Cardiac fibroblast (primary cell): ENCODE measurements at regions not wholly inside any gene's neighbourhood (a gene's known extent, or its start where the extent isn't known, plus 50 kb on each side); places are given as distances from the start of the nearest gene placed in this dataset.

ENCODE experiments used
- DNase-seq, 2 donors: peaks; one replicate each; pipeline versions ENCODE4 v3.0.0 to v3.0.0-alpha.2; 2010; ENCODE audit warnings: low read depth in 2 of 2
- H3K4me3 ChIP-seq, 2 donors: replicated peaks in 1 of 2; 1 replicate in 1 of 2; 2 replicates in 1 of 2; pipeline ENCODE4 v1.5.1; 2011; ENCODE audit warnings: low read depth in 2 of 2, low read length in 2 of 2, mild to moderate bottlenecking in 2 of 2, moderate library complexity in 1 of 2
- TF ChIP-seq, protein P1 (sequence below): IDR thresholded peaks from one replicate; pipeline ENCODE4 v1.5.1; 2011; ENCODE audit warnings: low read depth, mild to moderate bottlenecking, low read length, inconsistent platforms

DNA sequence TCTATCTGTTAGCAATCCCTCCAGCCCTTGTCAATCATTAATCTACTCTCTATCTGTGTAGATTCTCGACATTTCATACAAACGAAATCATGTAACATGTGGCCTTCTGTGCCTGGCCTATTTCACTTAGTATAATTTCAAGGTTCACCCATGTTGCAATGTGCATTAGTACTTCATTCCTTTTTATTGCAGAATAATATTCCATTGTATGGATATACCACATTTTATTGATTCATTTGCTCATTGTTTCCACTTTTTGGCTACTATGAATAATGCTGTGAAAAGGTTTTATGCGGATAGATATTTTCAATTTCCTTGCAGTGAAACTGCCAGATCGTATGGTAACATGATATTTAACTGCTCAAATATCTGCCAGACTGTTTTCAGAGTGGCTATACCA lies 100.1 kb downstream of the MIAT start:
- DNase-seq: no peak

DNA sequence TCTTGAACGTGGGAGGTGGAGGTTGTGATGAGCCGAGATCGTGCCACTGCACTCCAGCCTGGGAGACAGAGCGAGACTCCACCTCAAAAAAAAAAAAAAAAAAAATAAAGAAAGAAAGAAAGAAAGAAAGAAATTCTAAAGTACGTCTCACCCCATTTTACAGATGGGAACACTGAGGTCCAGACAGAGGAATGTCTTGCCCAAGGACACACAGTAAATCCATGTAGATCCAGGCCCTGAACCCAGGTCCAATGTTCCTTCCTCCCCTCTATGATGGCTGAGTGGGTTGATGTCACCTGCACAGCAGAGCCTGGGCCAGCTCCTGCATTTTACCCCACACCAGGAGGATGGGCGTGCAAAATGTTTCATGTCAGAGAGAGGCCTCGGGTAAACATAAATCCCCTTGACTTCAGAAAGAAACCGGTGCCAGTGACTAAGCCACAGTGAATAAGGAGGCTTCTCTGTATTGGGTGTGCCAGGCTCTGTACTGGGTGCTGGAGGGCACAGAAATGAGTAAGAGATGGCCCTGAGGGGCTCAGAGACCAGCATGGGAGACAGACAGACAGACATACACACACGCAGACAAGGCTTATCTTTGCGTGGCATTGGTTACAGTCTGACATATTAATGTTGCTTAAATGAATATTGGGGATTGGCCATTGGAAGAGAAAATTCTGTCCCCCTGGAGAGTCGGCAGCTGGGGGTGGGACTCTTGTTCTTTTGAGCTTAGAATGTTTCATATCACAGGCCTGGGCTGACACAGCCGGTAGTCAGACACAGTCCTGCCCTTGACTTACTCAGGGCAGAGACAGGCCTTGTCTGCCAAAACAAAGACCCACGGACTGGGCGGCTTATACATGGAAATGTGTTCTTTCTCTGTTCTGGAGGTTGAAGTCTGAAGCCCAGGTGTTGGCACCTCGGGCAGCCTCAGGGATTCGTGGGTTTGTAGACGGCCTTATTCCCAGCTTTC lies 105.4 kb downstream of the MIAT start:
- H3K4me3 ChIP-seq: no peak overlapping the region
- peak in 1 of 2 donors; percentile 24 for DNase-seq
- TF ChIP-seq, protein P1, sequence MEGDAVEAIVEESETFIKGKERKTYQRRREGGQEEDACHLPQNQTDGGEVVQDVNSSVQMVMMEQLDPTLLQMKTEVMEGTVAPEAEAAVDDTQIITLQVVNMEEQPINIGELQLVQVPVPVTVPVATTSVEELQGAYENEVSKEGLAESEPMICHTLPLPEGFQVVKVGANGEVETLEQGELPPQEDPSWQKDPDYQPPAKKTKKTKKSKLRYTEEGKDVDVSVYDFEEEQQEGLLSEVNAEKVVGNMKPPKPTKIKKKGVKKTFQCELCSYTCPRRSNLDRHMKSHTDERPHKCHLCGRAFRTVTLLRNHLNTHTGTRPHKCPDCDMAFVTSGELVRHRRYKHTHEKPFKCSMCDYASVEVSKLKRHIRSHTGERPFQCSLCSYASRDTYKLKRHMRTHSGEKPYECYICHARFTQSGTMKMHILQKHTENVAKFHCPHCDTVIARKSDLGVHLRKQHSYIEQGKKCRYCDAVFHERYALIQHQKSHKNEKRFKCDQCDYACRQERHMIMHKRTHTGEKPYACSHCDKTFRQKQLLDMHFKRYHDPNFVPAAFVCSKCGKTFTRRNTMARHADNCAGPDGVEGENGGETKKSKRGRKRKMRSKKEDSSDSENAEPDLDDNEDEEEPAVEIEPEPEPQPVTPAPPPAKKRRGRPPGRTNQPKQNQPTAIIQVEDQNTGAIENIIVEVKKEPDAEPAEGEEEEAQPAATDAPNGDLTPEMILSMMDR: no peak

More for the DNA sequence above, 100.1 kb downstream of the MIAT start:
- TF ChIP-seq, protein P1: no peak
- no peak overlapping the region for H3K4me3 ChIP-seq

DNA sequence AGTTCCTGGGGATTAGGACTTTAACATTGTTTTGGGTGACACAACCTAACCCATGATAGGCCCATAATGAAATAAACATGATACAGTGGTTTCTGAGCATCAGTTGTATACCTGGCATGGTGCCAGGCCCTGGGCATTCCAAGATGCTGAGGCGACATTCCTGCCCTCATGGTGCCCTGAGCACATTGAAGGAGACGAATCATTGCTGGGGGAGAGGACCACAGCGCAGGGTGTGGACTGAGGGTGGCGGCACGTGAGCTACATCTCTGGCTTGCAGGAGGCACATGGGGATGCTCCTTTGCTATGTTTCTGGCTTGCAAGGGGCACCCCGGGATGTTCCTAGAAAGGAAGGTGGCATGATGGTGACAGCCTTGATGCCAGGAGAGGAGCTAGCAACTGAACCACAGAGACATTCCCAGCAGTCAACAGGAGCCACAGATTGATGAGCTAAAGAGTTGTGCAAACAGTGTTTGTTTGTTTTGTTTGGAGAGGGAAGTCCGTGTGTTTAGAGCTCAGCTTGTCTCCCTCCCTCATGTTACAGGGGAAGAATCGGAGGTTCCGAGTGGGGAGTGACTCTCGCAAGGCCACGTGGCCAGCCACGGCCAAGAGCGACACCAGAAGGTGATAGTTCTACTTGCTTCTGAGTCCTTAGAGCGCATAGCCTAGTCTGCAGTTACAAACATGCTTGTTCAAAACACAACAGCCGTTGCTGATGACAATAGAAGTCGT lies 106.4 kb downstream of the MIAT start:
- TF ChIP-seq, protein P1: no peak
- peak; percentile 43 to 68 for DNase-seq
- no peak overlapping the region for H3K4me3 ChIP-seq

DNA sequence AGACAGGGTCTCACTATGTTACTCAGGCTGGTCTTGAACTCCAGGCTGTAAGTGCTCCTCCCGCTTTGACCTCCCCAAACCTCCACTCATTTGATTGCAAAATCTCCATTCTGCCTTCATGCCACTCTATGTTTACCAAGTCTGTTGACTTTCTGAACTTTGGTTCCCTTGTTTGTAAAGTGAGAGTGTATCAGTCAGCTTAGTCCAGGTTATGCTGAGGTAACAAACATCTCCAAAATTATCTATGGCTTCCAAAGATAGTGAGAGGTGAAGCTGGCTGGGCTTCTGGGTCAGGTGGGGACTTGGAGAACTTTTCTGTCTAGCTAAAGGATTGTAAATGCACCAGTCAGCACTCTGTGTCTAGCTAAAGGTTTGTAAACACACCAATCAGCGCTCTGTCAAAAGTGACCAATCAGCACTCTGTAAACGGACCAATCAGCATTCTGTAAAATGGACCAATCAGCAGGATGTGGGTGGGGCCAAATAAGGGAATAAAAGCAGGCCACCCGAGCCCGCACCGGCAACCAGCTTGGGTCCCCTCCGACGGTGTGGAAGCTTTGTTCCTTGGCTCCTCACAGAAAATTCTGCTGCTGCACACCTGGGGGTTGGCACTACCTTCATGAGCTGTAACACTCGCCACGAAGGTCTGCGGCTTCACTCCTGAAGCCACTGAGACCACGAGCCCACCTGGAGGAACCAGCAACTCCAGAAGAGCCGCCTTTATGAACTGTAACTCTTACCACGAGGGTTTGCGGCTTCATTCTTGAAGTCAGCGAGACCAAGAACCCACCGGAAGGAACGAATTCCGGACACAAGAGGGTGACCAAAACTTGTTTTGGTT lies 109.3 kb downstream of the MIAT start:
- no peak for DNase-seq
- H3K4me3 ChIP-seq: no peak overlapping the region
- TF ChIP-seq, protein P1: no peak

DNA sequence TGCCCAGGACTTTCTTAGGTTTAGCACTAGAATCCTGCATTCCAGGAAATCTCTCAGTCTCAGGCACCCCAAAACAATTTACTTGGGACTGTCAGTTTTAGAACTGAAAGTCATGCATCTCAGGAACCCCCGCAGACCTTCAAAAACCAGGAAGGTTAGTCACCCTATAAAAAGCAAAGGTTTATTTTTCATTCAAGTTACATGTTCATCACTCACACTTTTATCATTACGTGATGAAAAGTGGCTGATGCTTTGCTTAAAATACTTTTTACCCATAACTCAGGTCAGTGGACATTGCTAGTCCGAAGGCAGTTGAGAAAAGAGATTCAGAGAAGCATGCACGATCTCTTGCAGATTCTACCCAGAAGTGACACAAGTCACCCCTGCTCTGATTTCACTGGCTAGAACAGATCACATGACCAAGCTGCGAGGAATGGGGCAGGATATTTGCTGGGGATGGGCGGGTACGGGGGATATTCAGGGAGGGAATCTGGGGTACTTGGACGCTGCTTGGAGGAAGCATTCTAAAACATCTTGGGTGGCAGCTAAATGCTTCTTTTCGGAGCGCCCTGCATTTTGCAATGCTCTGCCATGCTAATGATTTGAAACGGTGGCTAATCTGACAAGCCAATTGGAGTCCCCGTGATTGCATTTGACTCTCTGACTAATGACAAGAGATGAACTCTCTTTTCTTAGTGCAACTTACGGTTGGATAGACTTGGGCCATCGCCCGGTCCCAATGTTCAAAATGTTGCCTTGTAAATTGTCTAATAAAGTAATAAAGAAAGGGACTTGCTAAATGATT lies 110.2 kb downstream of the MIAT start:
- no peak for DNase-seq
- no peak overlapping the region for H3K4me3 ChIP-seq

More for the DNA sequence above, 110.2 kb downstream of the MIAT start:
- TF ChIP-seq, protein P1: no peak
